ENCODE measurements at regions not wholly inside any gene's neighbourhood (a gene's known extent, or its start where the extent isn't known, plus 50 kb on each side); places are given as distances from the start of the nearest gene placed in this dataset.

DNA sequence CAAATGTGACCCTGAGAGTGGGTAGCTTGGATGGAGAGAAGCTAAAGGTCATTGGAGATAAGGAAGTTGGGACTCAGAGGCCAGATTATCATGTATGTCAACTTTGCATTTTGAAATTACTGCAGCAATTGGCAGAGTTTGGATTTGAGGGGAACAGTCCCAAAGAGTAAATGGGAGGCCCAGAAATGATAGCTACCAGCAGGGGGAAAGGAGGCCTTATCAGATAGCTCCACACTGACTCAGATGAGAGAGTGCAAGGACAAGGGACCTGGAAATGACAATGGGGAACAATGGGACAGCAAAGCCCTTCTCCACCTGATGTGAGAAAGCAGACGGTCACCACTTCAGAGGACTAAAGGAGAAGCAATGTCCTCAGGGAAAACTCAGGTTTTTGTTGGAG lies 201.5 kb upstream of the JADE1 start:
- TF ChIP-seq, protein P1, sequence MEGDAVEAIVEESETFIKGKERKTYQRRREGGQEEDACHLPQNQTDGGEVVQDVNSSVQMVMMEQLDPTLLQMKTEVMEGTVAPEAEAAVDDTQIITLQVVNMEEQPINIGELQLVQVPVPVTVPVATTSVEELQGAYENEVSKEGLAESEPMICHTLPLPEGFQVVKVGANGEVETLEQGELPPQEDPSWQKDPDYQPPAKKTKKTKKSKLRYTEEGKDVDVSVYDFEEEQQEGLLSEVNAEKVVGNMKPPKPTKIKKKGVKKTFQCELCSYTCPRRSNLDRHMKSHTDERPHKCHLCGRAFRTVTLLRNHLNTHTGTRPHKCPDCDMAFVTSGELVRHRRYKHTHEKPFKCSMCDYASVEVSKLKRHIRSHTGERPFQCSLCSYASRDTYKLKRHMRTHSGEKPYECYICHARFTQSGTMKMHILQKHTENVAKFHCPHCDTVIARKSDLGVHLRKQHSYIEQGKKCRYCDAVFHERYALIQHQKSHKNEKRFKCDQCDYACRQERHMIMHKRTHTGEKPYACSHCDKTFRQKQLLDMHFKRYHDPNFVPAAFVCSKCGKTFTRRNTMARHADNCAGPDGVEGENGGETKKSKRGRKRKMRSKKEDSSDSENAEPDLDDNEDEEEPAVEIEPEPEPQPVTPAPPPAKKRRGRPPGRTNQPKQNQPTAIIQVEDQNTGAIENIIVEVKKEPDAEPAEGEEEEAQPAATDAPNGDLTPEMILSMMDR (IDR thresholded peaks at IDR 0.05; ENCODE audit: low read depth, low read length): no peak
- DNase-seq (ENCODE audit: extremely low read depth, low read depth): no peak

DNA sequence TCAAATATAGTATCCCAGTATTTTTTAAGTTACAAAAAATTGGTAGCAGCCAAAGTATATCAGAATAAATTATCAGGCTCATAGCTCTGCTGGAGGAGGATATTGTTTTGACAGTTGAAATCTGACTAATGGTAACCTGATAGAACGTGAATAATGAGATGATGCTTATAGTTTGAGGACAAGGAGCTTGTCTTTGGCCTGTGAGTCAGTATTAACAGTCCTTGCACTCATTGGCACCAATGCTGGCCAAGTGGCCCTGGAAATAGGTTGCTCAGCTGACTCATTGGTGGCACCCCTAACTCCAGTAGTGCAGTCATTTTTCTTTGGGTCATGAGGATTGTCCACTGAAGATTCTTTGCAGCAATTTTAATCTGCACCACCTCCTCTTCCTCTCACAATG lies 203.3 kb upstream of the JADE1 start:
- DNase-seq (ENCODE audit: extremely low read depth, low read depth): no peak
- TF ChIP-seq, protein P1 (IDR thresholded peaks at IDR 0.05; ENCODE audit: low read depth, low read length): no peak

DNA sequence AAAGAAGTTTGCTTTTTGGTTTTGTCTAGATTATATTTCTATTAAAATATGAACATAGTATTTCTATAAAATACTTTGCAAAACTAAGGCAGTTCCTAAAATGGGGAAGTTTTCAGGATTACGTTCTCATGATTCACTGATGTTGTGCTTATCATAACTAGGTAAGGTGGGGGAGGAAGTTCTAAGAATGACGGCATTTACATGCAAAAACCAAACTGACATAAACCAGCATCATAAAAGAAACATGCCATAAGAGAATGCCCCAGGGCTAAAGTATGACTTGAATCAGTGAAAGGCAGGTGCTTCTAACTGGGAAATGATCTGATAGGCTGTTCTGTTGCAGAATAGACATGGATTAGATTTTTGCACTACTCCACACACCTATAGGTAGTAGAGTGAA lies 204.7 kb upstream of the JADE1 start:
- no peak for DNase-seq (ENCODE audit: extremely low read depth, low read depth)
- TF ChIP-seq, protein P1 (IDR thresholded peaks at IDR 0.05; ENCODE audit: low read depth, low read length): no peak

DNA sequence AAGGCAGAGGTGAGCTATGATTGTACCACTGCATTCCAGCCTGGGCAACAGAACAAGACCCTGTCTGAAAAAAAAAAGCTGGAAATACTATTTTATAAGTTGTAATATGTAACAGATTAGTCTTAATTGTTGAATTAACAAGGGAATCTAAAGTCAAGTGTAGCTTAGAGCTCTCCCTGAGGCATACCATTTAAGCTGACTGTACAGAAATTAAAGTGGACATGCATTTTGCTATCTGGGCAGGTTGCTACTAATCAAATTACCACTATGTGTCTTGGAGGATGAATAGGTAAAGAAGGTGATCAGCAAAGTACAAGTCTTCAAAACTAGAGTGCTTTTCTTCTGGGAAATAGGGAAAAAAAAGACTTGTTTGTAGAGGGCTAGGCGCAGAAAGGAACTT lies 205.3 kb upstream of the JADE1 start:
- DNase-seq (ENCODE audit: extremely low read depth, low read depth): no peak

DNA sequence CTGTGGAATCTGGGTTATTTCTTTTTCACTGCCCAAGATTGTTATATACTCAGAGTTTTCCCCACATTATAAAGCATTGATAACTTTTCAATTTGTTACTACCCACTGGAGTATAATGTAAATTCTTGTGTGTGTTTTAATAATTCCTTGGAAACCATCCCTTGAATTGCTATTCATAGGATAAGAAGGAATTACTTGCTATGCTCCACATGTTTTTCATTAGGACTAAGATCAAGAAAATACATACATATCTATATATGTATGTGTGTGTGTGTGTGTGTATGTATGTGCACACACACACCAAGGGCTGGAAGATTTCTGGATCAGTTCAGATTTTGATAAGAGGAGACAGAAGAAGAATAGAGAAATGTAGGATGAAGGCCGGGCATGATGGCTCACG lies 206.4 kb upstream of the JADE1 start:
- no peak for DNase-seq (ENCODE audit: extremely low read depth, low read depth)
- TF ChIP-seq, protein P1 (IDR thresholded peaks at IDR 0.05; ENCODE audit: low read depth, low read length): no peak

More for the DNA sequence above, 205.3 kb upstream of the JADE1 start:
- TF ChIP-seq, protein P1 (IDR thresholded peaks at IDR 0.05; ENCODE audit: low read depth, low read length): no peak

DNA sequence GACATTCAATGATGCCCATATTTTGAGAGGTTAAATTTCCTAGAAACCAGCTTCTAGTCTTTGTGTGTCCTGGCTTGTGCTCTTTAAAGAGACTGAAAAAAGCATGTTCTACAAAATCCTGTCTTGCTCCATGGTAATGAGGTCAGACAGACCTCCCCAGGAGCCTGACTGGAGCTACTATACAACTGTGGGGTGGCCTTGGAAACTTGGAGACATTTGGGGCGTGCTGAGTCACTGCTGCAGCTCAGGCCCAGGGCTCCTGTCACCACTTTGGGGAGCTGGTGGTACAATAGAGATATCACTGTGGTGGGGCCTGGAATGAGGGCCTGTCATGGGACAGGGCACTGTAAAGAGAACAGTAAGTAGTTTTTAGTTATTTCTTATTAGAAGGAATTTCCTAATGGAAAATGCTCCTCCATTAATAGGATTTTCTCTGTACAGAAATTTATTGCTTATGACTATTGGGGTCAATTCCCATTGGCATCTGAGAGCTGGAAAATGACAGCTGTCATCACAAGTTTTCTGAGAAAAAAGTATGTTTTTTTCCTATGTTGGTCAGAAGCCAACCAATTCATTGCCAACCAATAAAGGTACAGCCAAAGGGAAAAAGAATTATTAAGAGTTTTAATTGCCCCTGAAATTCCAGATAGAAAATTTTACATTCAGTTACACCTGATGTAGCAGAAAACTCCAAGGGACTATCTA lies 207.4 kb upstream of the JADE1 start:
- no peak for DNase-seq (ENCODE audit: extremely low read depth, low read depth)
- TF ChIP-seq, protein P1 (IDR thresholded peaks at IDR 0.05; ENCODE audit: low read depth, low read length): no peak

DNA sequence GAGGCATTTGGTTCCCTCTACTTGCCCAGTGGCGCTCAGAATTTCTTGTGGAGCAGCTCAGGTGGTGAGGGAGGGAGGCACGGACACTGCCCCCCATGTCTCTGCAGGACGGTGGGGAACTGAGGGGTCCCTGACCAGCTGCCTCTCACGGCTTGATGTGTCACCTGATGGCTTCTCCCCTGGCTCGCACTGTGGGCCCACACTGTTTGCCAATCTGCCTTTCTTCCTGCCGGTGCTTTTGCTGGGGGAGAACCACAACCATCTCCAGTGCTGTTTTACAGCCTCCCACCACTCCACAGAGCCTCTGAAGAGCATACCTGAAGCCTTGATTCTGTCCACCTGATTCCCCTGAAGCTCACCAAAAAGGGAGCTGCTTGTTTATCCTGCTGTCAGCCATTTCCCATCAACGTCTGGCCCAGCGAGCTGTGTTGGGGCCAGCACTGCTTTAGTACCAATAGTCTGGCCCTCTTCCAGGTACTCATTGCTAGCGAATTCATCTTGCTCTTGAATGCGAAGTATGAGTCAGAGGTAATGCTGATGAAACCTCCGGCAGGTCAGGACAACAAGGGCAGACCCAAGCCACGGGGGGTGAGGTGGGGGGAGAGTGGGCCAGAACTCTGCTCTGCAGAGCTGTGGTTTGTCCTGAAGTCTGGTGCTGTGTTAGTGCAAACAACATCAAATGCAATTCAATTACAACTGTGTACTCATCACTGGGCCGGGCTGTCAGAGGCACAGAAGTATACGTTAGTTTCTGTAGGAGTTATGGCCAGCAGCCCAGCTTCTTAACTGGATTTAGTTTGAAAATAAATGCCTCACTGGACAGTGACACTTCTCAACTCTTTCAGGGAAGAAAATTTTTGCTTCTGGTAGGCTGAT lies 208.3 kb upstream of the JADE1 start:
- TF ChIP-seq, protein P1 (IDR thresholded peaks at IDR 0.05; ENCODE audit: low read depth, low read length): no peak
- DNase-seq (ENCODE audit: extremely low read depth, low read depth): peak; percentile 74

Measured in AG09319 (cell line).